Adrenal gland (tissue), 5 donors: ENCODE measurements at regions not wholly inside any gene's neighbourhood (a gene's known extent, or its start where the extent isn't known, plus 50 kb on each side); places are given as distances from the start of the nearest gene placed in this dataset.

Source experiments
- CTCF ChIP-seq, 6 experiments: fragments of 450-650 bp in 4 of 6; fragments of 200-600 bp in 2 of 6; sonication (generic) in 1 of 6; IDR thresholded peaks; 1 replicate in 5 of 6; 2 replicates in 1 of 6; pipeline versions ENCODE4 v1.5.1 to v1.8.0; 2016 to 2021; ENCODE audit warnings: antibody characterized with exemption in 6 of 6, mild to moderate bottlenecking in 2 of 6, moderate library complexity in 1 of 6
- POLR2A ChIP-seq, 2 donors: fragments of 450-650 bp; IDR thresholded peaks; one replicate each; pipeline ENCODE4 v1.6.1; 2017; ENCODE audit warnings: antibody characterized with exemption in 2 of 2, mild to moderate bottlenecking in 2 of 2, moderate library complexity in 1 of 2
- donor health status: DM: no; HTN: no; CAD: no.

- TF ChIP-seq POLR2A (IDR thresholded peaks at IDR 0.05) (no peak), CTCF (IDR thresholded peaks at IDR 0.05) (no peak)
Observed at GRCh38 chr2:194103941-194104659, 1552.9 kb upstream of the SLC39A10 start.
